Astrocyte (in vitro differentiated cells and primary cell): ENCODE measurements at regions not wholly inside any gene's neighbourhood (a gene's known extent, or its start where the extent isn't known, plus 50 kb on each side); places are given as distances from the start of the nearest gene placed in this dataset.

Source experiments
- CTCF ChIP-seq: IDR thresholded peaks from 2 replicates; pipeline ENCODE4 v1.5.1; 2011; ENCODE audit warnings: low read depth, mild to moderate bottlenecking, inconsistent platforms, low read length, moderate library complexity; ENCODE audit not compliant: insufficient read depth
- EZH2 ChIP-seq: IDR thresholded peaks from 2 replicates; pipeline ENCODE4 v1.6.1; 2012; ENCODE audit warnings: mild to moderate bottlenecking, low read length, inconsistent platforms; ENCODE audit not compliant: insufficient read depth

- TF ChIP-seq CTCF, result no peak
- no peak for TF ChIP-seq EZH2
Observed at GRCh38 chr21:35437941-35438340, 388.8 kb upstream of the RUNX1 start.
